Sigmoid colon (tissue), 6 donors: ENCODE measurements at regions not wholly inside any gene's neighbourhood (a gene's known extent, or its start where the extent isn't known, plus 50 kb on each side); places are given as distances from the start of the nearest gene placed in this dataset.

Experiments used
- DNase-seq: peaks from one replicate; pipeline ENCODE4 v3.0.0-alpha.2; 2019
- H3K27ac ChIP-seq, 4 donors: fragments of 200-600 bp; sonication (generic); one replicate each; pipeline ENCODE4 v1.5.1; 2016 to 2019; ENCODE audit warnings: mild to moderate bottlenecking in 1 of 4
- H3K27me3 ChIP-seq, 3 donors: fragments of 200-600 bp; sonication (generic); one replicate each; pipeline ENCODE4 v1.5.1; 2019; ENCODE audit warnings: mild to moderate bottlenecking in 1 of 3
- H3K36me3 ChIP-seq, 4 donors: fragments of 200-600 bp; sonication (generic); one replicate each; pipeline ENCODE4 v1.5.1; 2016 to 2019
- H3K4me1 ChIP-seq, 4 donors: fragments of 200-600 bp; sonication (generic); one replicate each; pipeline ENCODE4 v1.5.1; 2017 to 2019
- H3K4me3 ChIP-seq, 4 donors: fragments of 200-600 bp; sonication (generic); one replicate each; pipeline ENCODE4 v1.5.1; 2017 to 2019; ENCODE audit warnings: mild to moderate bottlenecking in 2 of 4, moderate library complexity in 1 of 4
- H3K9me3 ChIP-seq, 4 donors: fragments of 200-600 bp in 3 of 4; sonication (generic) in 3 of 4; one replicate each; pipeline versions ENCODE4 v1.5.1 to v1.6.1; 2013 to 2019
- CTCF ChIP-seq, 4 experiments: fragments of 450-650 bp in 3 of 4; fragments of 200-600 bp in 1 of 4; IDR thresholded peaks; one replicate each; pipeline ENCODE4 v1.5.1; 2016 to 2019; ENCODE audit warnings: antibody characterized with exemption in 4 of 4, mild to moderate bottlenecking in 3 of 4, moderate library complexity in 2 of 4
- EP300 ChIP-seq, 4 donors: sonication (generic); formaldehyde crosslinking; IDR thresholded peaks; one replicate each; pipeline ENCODE4 v1.6.1; 2017; ENCODE audit warnings: antibody characterized with exemption in 4 of 4
- POLR2A ChIP-seq, 2 donors: fragments of 450-650 bp; IDR thresholded peaks; one replicate each; pipeline ENCODE4 v1.6.1; 2016; ENCODE audit warnings: antibody characterized with exemption in 2 of 2, mild to moderate bottlenecking in 2 of 2, moderate library complexity in 2 of 2
- POLR2AphosphoS5 ChIP-seq, 4 donors: sonication (generic); formaldehyde crosslinking; IDR thresholded peaks; one replicate each; pipeline ENCODE4 v1.6.1; 2017; ENCODE audit warnings: antibody characterized with exemption in 4 of 4
- WGBS, 2 donors: extraction: QIAGEN DNeasy Blood & Tissue Kit; methylation state at CpG; one replicate each; pipeline ENCODE4 v1.1.7; 2013; 5-methylcytosine and 5-hydroxymethylcytosine counted together
- intact Hi-C: fragments of 100-400 bp; cut with DNase I; formaldehyde crosslinking; loops from one replicate; pipeline ENCODE4 v1.15.1; 2023
- donor health status: healthy with polysubstance abuse.
- donor health status: healthy.

DNA sequence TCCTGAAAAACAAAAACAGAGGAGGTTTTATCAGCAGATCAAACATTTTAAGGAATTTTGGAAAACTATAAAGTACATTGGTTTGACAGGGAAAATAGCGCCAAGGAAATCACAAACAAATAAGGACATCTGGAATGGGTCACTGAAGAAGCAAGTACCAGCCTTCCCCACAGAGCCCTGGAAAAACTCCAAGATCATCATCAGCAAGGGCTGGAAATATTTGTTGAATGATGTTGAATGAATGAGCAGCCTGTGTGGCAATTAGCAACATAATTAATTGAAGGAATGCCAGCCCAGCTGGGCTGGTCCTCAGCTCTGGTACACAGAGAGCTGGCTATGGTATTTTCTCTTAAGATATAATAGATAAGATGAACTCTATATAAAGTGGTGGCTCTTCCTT lies 290.4 kb downstream of the HS3ST3A1 start:
- H3K27me3 ChIP-seq = no peaks in the 10 kb centered on the region
- H3K36me3 ChIP-seq = no peaks in the 10 kb centered on the region
- no peak for DNase-seq
- TF ChIP-seq POLR2A (IDR thresholded peaks at IDR 0.05) (no peak), POLR2AphosphoS5 (IDR thresholded peaks at IDR 0.05) (no peak), CTCF (IDR thresholded peaks at IDR 0.05) (no peak), EP300 (IDR thresholded peaks at IDR 0.05) (no peak)
- H3K4me3 ChIP-seq = no peak overlapping the region
- intact Hi-C loops = no loop called here
- 84 to 93% methylated on average over 1 of the region's 1 CpG for WGBS, 2 donors
- no peaks in the 10 kb centered on the region for H3K4me1 ChIP-seq
- H3K9me3 ChIP-seq = peaks cover 0 to 3% (median 0%) of the 10 kb centered on the region in 4 donors
- H3K27ac ChIP-seq = no peak overlapping the region

GRCh38 chr17:13310858-13311257 lies 290.9 kb downstream of the HS3ST3A1 start:
- TF ChIP-seq CTCF (IDR thresholded peaks at IDR 0.05) (no peak), POLR2A (IDR thresholded peaks at IDR 0.05) (no peak), EP300 (IDR thresholded peaks at IDR 0.05) (no peak), POLR2AphosphoS5 (IDR thresholded peaks at IDR 0.05) (no peak)
- H3K9me3 ChIP-seq = peaks cover 0 to 3% (median 0%) of the 10 kb centered on the region in 4 donors
- no peaks in the 10 kb centered on the region for H3K36me3 ChIP-seq
- no peak overlapping the region for H3K4me3 ChIP-seq
- no peaks in the 10 kb centered on the region for H3K4me1 ChIP-seq
- H3K27me3 ChIP-seq = no peaks in the 10 kb centered on the region
- no peak for DNase-seq
- H3K27ac ChIP-seq = no peak overlapping the region
- intact Hi-C loops = no loop called here
- 0 to 49% methylated on average over 2 of the region's 2 CpGs for WGBS, 2 donors

GRCh38 chr17:13306310-13306962 lies 288.6 kb upstream of the ELAC2 start:
- H3K4me1 ChIP-seq = no peaks in the 10 kb centered on the region
- TF ChIP-seq POLR2AphosphoS5 (IDR thresholded peaks at IDR 0.05) (no peak), EP300 (IDR thresholded peaks at IDR 0.05) (no peak), CTCF (IDR thresholded peaks at IDR 0.05) (peak in 1 of 4 experiments; percentile 9)
- 69 to 77% methylated on average over 13 of the region's 13 CpGs for WGBS, 2 donors
- no peak overlapping the region for H3K27ac ChIP-seq
- no peak for DNase-seq
- peaks cover 0 to 3% (median 0%) of the 10 kb centered on the region in 4 donors for H3K9me3 ChIP-seq
- no peaks in the 10 kb centered on the region for H3K36me3 ChIP-seq
- H3K4me3 ChIP-seq = no peak overlapping the region
- intact Hi-C loops = no loop called here
- H3K27me3 ChIP-seq = no peaks in the 10 kb centered on the region

GRCh38 chr17:13302983-13303382 lies 285.2 kb upstream of the ELAC2 start:
- 84 to 91% methylated on average over 4 of the region's 4 CpGs for WGBS, 2 donors
- Histone ChIP-seq H3K9me3 (no peaks in the 10 kb centered on the region), H3K4me3 (no peak overlapping the region), H3K27me3 (no peaks in the 10 kb centered on the region), H3K4me1 (no peaks in the 10 kb centered on the region), H3K27ac (no peak overlapping the region), H3K36me3 (no peaks in the 10 kb centered on the region)
- no peak for TF ChIP-seq POLR2A (IDR thresholded peaks at IDR 0.05)
- no peak for TF ChIP-seq EP300 (IDR thresholded peaks at IDR 0.05)
- no peak for TF ChIP-seq CTCF (IDR thresholded peaks at IDR 0.05)
- no peak for TF ChIP-seq POLR2AphosphoS5 (IDR thresholded peaks at IDR 0.05)
- no peak for DNase-seq
- intact Hi-C loops = no loop called here

DNA sequence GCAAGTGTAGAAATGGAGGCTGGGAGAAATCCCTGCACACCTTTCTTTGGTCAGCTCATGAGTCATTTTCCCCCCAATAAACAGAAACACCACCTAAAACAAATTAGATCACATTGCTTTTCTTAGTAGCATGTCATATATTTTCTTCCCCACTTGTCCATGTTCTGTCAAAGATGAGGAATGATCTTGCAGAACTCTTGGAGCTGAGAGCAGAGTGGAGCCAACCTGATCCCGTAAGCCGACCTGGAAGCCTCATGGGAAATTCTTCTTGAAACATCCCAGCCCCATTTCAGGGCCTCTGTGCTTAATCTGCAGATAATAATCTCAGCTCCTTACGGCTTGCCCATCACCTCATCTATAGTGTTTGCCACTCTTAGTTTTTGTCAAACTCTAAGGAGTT lies 284.6 kb upstream of the ELAC2 start:
- intact Hi-C loops = no loop called here
- no peak overlapping the region for H3K27ac ChIP-seq
- H3K4me1 ChIP-seq = no peaks in the 10 kb centered on the region
- H3K4me3 ChIP-seq = no peak overlapping the region
- WGBS, 2 donors = 90 to 95% methylated on average over 3 of the region's 3 CpGs
- no peak for TF ChIP-seq CTCF (IDR thresholded peaks at IDR 0.05)
- no peak for TF ChIP-seq EP300 (IDR thresholded peaks at IDR 0.05)
- TF ChIP-seq POLR2A (IDR thresholded peaks at IDR 0.05) = no peak
- TF ChIP-seq POLR2AphosphoS5 (IDR thresholded peaks at IDR 0.05) = no peak
- H3K36me3 ChIP-seq = no peaks in the 10 kb centered on the region
- DNase-seq = no peak
- H3K27me3 ChIP-seq = no peaks in the 10 kb centered on the region
- no peaks in the 10 kb centered on the region for H3K9me3 ChIP-seq
